Astrocyte (in vitro differentiated cells and primary cell): ENCODE measurements at regions not wholly inside any gene's neighbourhood (a gene's known extent, or its start where the extent isn't known, plus 50 kb on each side); places are given as distances from the start of the nearest gene placed in this dataset.

Source experiments
- DNase-seq: peaks from one replicate; pipeline ENCODE4 v3.0.0-alpha.2; 2010; ENCODE audit warnings: low read depth
- FAIRE-seq: peaks from 2 replicates; lab custom pipeline; 2011; peaks lifted over from hg19 to GRCh38; lab: Jason Lieb, UNC
- H2AFZ ChIP-seq: 2 replicates; pipeline ENCODE4 v1.6.0; 2012; ENCODE audit warnings: low read depth, low read length, inconsistent platforms
- H3K27ac ChIP-seq: 2 replicates; pipeline ENCODE4 v1.5.1; 2011; ENCODE audit warnings: low read depth, low read length, inconsistent platforms
- H3K27me3 ChIP-seq: 2 replicates; pipeline ENCODE4 v1.6.0; 2011; ENCODE audit warnings: low read length, inconsistent platforms; ENCODE audit not compliant: insufficient read depth
- H3K36me3 ChIP-seq: 2 replicates; pipeline ENCODE4 v1.5.1; 2011; ENCODE audit warnings: low read length, inconsistent platforms; ENCODE audit not compliant: insufficient read depth
- H3K4me1 ChIP-seq: 2 replicates; pipeline ENCODE4 v1.5.1; 2011; ENCODE audit warnings: low read length, inconsistent platforms; ENCODE audit not compliant: insufficient read depth
- H3K4me2 ChIP-seq: 2 replicates; pipeline ENCODE4 v1.6.0; 2012; ENCODE audit warnings: low read length, inconsistent platforms
- H3K4me3 ChIP-seq: 2 replicates; pipeline ENCODE4 v1.5.1; 2011; ENCODE audit warnings: low read depth, mild to moderate bottlenecking, low read length, inconsistent platforms; ENCODE audit not compliant: insufficient read depth
- H3K79me2 ChIP-seq: 2 replicates; pipeline ENCODE4 v1.6.0; 2012; ENCODE audit warnings: mild to moderate bottlenecking, low read length, inconsistent platforms; ENCODE audit not compliant: insufficient read depth
- H3K9ac ChIP-seq: 2 replicates; pipeline ENCODE4 v1.6.0; 2012; ENCODE audit warnings: mild to moderate bottlenecking, low read length, inconsistent platforms
- H3K9me3 ChIP-seq: 2 replicates; pipeline ENCODE4 v1.5.1; 2012; ENCODE audit warnings: low read depth, mild to moderate bottlenecking, low read length, inconsistent platforms; ENCODE audit not compliant: insufficient read depth
- H4K20me1 ChIP-seq: 2 replicates; pipeline ENCODE4 v1.6.0; 2012; ENCODE audit warnings: low read length, inconsistent platforms; ENCODE audit not compliant: insufficient read depth
- H3K27ac Mint-ChIP-seq: one replicate; pipeline ENCODE4 v1.8.0; 2021; ENCODE audit warnings: mild to moderate bottlenecking, mixed read lengths; ENCODE audit not compliant: unreplicated experiment
- H3K27me3 Mint-ChIP-seq: one replicate; pipeline ENCODE4 v1.8.0; 2021; ENCODE audit warnings: low read depth, mixed read lengths; ENCODE audit not compliant: unreplicated experiment
- H3K36me3 Mint-ChIP-seq: one replicate; pipeline ENCODE4 v1.8.0; 2021; ENCODE audit warnings: low read depth, mixed read lengths; ENCODE audit not compliant: unreplicated experiment
- H3K4me1 Mint-ChIP-seq: one replicate; pipeline ENCODE4 v1.8.0; 2021; ENCODE audit warnings: low read depth, mixed read lengths; ENCODE audit not compliant: unreplicated experiment
- H3K4me3 Mint-ChIP-seq: one replicate; pipeline ENCODE4 v1.8.0; 2021; ENCODE audit warnings: mild to moderate bottlenecking, moderate library complexity, mixed read lengths; ENCODE audit not compliant: unreplicated experiment
- H3K9me3 Mint-ChIP-seq: one replicate; pipeline ENCODE4 v1.8.0; 2021; ENCODE audit warnings: mild to moderate bottlenecking, mixed read lengths; ENCODE audit not compliant: unreplicated experiment
- CTCF ChIP-seq: IDR thresholded peaks from 2 replicates; pipeline ENCODE4 v1.5.1; 2011; ENCODE audit warnings: low read depth, mild to moderate bottlenecking, inconsistent platforms, low read length, moderate library complexity; ENCODE audit not compliant: insufficient read depth
- EZH2 ChIP-seq: IDR thresholded peaks from 2 replicates; pipeline ENCODE4 v1.6.1; 2012; ENCODE audit warnings: mild to moderate bottlenecking, low read length, inconsistent platforms; ENCODE audit not compliant: insufficient read depth

- no peak for FAIRE-seq
Observed at GRCh38 chr4:65195666-65196065, 474.6 kb downstream of the EPHA5 start.

GRCh38 chr4:65195002-65195401, 475.3 kb downstream of the EPHA5 start:
- Histone ChIP-seq H3K4me2 (no peak overlapping the region), H3K27ac (no peak overlapping the region), H3K9ac (no peak overlapping the region), H3K79me2 (no peaks in the 10 kb centered on the region), H3K4me3 (no peak overlapping the region), H3K9me3 (no peaks in the 10 kb centered on the region), H3K27me3 (no peaks in the 10 kb centered on the region), H3K36me3 (no peaks in the 10 kb centered on the region), H2AFZ (no peak overlapping the region), H4K20me1 (no peaks in the 10 kb centered on the region), H3K4me1 (no peaks in the 10 kb centered on the region)
- no peak overlapping the region for H3K27ac Mint-ChIP-seq
- H3K27me3 Mint-ChIP-seq: no peaks in the 10 kb centered on the region
- TF ChIP-seq EZH2 (no peak), CTCF (no peak)
- H3K9me3 Mint-ChIP-seq: no peaks in the 10 kb centered on the region
- no peaks in the 10 kb centered on the region for H3K36me3 Mint-ChIP-seq
- H3K4me1 Mint-ChIP-seq: no peaks in the 10 kb centered on the region
- DNase-seq (no peak), FAIRE-seq (no peak)
- H3K4me3 Mint-ChIP-seq: no peak overlapping the region

More at GRCh38 chr4:65195666-65196065, 474.6 kb downstream of the EPHA5 start:
- Mint-ChIP-seq H3K27ac (no peak overlapping the region), H3K27me3 (no peaks in the 10 kb centered on the region), H3K9me3 (no peaks in the 10 kb centered on the region), H3K36me3 (no peaks in the 10 kb centered on the region), H3K4me1 (no peaks in the 10 kb centered on the region), H3K4me3 (no peak overlapping the region)
- H3K9ac ChIP-seq: no peak overlapping the region
- no peak overlapping the region for H3K4me2 ChIP-seq
- TF ChIP-seq EZH2 (no peak), CTCF (no peak)
- H3K27me3 ChIP-seq: no peaks in the 10 kb centered on the region
- no peak overlapping the region for H2AFZ ChIP-seq
- H3K36me3 ChIP-seq: no peaks in the 10 kb centered on the region
- DNase-seq: no peak
- no peak overlapping the region for H3K4me3 ChIP-seq
- no peaks in the 10 kb centered on the region for H4K20me1 ChIP-seq
- no peaks in the 10 kb centered on the region for H3K4me1 ChIP-seq
- H3K79me2 ChIP-seq: no peaks in the 10 kb centered on the region
- H3K27ac ChIP-seq: no peak overlapping the region
- H3K9me3 ChIP-seq: no peaks in the 10 kb centered on the region

- Histone ChIP-seq H2AFZ (no peak overlapping the region), H3K9me3 (no peaks in the 10 kb centered on the region), H3K27me3 (no peaks in the 10 kb centered on the region), H3K4me3 (no peak overlapping the region), H3K9ac (no peak overlapping the region), H3K36me3 (no peaks in the 10 kb centered on the region), H3K27ac (no peak overlapping the region), H4K20me1 (no peaks in the 10 kb centered on the region), H3K4me2 (no peak overlapping the region), H3K4me1 (no peaks in the 10 kb centered on the region), H3K79me2 (no peaks in the 10 kb centered on the region)
- no peaks in the 10 kb centered on the region for H3K27me3 Mint-ChIP-seq
- no peak overlapping the region for H3K4me3 Mint-ChIP-seq
- H3K27ac Mint-ChIP-seq: no peak overlapping the region
- H3K4me1 Mint-ChIP-seq: no peaks in the 10 kb centered on the region
- DNase-seq (no peak), FAIRE-seq (no peak)
- TF ChIP-seq EZH2 (no peak), CTCF (no peak)
- H3K36me3 Mint-ChIP-seq: no peaks in the 10 kb centered on the region
- H3K9me3 Mint-ChIP-seq: no peaks in the 10 kb centered on the region
Observed at GRCh38 chr4:65193985-65194384, 476.3 kb downstream of the EPHA5 start.
